ENCODE measurements at regions not wholly inside any gene's neighbourhood (a gene's known extent, or its start where the extent isn't known, plus 50 kb on each side); places are given as distances from the start of the nearest gene placed in this dataset.
"Not testable (repeated sequence)": the region's sequence is repeated elsewhere in the genome, so short reads cannot be mapped to it uniquely, and the experiment has no call there.

DNA sequence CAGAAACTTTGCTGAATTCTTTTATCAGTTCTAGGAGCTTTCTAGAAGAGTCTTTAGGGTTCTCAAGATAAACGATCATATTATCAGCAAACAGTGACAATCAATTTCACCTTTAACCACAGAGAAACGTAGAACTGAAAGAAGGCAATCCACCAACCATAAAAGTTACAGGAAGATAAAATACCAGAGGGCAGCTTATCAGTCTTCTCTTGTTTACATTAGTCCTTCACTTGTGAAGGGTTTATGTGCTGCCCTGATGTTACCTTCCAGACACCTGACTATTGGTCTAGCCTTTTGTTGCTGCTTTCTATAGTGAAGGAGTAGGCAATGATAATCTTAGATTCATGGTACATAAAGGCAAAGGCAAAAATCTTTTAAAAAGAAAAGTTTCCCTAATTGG, 73.2 kb upstream of the EFCAB3 start (continued):
- TF ChIP-seq REST (IDR thresholded peaks at IDR 0.05): no peak

DNA sequence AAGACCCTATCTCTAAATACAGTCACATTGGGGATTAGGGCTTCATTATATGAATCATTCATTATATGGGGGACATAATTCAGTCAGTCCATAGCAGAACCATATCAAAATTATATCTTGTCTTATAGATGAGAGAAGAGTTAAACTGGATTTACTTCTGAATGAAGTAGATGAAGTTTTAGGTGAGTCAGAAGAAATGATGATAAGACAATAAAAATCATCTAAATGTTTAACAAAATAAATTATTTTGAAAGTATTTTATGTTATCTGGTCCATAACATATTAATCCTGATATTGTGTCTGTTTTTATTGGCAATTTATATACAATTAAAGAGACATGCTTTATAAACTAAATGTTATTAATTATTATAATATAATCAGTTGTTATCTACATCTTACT, 76.9 kb upstream of the EFCAB3 start:
- H3K4me3 ChIP-seq: no peak overlapping the region
- CTCF ChIA-PET: no interaction called here

GRCh38 chr17:62300697-62301096, 79.7 kb upstream of the EFCAB3 start:
- TF ChIP-seq RAD21 (conservative IDR thresholded peaks at IDR 0.05 in 1 of 2, IDR thresholded peaks at IDR 0.05 in 1 of 2) (no peak), BCL3 (IDR thresholded peaks at IDR 0.05) (no peak), POLR2A (IDR thresholded peaks at IDR 0.05; ENCODE audit: low read length) (no peak), HOXA7 (CRISPR knock-in tag; IDR thresholded peaks at IDR 0.05) (no peak), GATA3 (IDR thresholded peaks at IDR 0.05; ENCODE audit: borderline replicate concordance) (no peak), EHF (CRISPR knock-in tag; IDR thresholded peaks at IDR 0.05) (no peak), CHD2 (IDR thresholded peaks at IDR 0.05; ENCODE audit: low read length, partially characterized antibody) (no peak), TP53 (CRISPR knock-in tag; IDR thresholded peaks at IDR 0.05) (no peak), USF2 (IDR thresholded peaks at IDR 0.05) (no peak)
- Histone ChIP-seq H3K4me3 (no peak overlapping the region), H3K4me2 (no peak overlapping the region), H3K27ac (no peak overlapping the region), H3K9me3 (peaks cover 10% of the 10 kb centered on the region; the same call in 2 of the 3 replicates), H3K4me1 (no peaks in the 10 kb centered on the region)
- DNase-seq (ENCODE audit: low read depth in 1 of 2, low spot score in 1 of 2): no peak
- ChIA-PET POLR2A (no interaction called here), CTCF (no interaction called here)
- no peak for FAIRE-seq
- ATAC-seq: no peak
- 50% methylated on average over 4 of the region's 4 CpGs for WGBS (ENCODE audit: missing lambda C conversion rate)

More for the DNA sequence above, 76.9 kb upstream of the EFCAB3 start:
- ATAC-seq: no peak
- POLR2A ChIA-PET: no interaction called here
- H3K4me1 ChIP-seq: no peaks in the 10 kb centered on the region
- no peak for DNase-seq (ENCODE audit: low read depth in 1 of 2, low spot score in 1 of 2)
- H3K4me2 ChIP-seq: no peak overlapping the region
- H3K27ac ChIP-seq: no peak overlapping the region
- peaks cover 10% of the 10 kb centered on the region for H3K9me3 ChIP-seq
- TF ChIP-seq ZSCAN20 (CRISPR knock-in tag; IDR thresholded peaks at IDR 0.05): no peak
- TF ChIP-seq HMGXB4 (CRISPR knock-in tag; IDR thresholded peaks at IDR 0.05; ENCODE audit: borderline replicate concordance): no peak
- no peak for TF ChIP-seq BHLHE40 (IDR thresholded peaks at IDR 0.05; ENCODE audit: low read depth, low read length)
- TF ChIP-seq MAFK (IDR thresholded peaks at IDR 0.05; ENCODE audit: partially characterized antibody): peak; percentile 53
- no peak for FAIRE-seq

DNA sequence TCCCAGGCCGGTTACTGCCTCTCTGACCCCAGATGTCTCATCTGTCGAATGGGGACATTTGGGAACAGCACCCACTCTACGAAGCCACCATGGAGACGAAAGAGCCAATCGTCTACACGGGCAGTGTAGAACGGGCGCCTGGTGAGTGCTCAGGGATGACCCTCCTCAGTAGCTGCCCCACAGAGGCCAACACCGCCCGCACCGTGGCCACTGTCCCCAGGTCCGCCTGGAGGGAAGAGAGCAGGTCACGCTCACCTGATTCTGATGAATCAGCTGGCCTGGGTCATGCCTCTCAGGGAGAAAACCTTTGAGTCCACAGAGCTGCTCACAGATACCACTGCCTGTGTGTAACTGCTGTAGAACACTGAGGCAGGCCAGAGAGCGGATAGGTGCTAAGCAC, 105.1 kb upstream of the EFCAB3 start:
- 91% methylated on average over 8 of the region's 14 CpGs for WGBS (ENCODE audit: missing lambda C conversion rate)
- DNase-seq (ENCODE audit: low read depth in 1 of 2, low spot score in 1 of 2); H3K4me3 ChIP-seq; H3K27ac ChIP-seq; FAIRE-seq; H3K9me3 ChIP-seq; H3K4me1 ChIP-seq; POLR2A ChIA-PET; CTCF ChIA-PET; H3K4me2 ChIP-seq; ATAC-seq: not testable (repeated sequence)

- H3K4me1 ChIP-seq; H3K27ac ChIP-seq; DNase-seq (ENCODE audit: low read depth in 1 of 2, low spot score in 1 of 2); H3K9me3 ChIP-seq; H3K4me3 ChIP-seq; POLR2A ChIA-PET; ATAC-seq; CTCF ChIA-PET; FAIRE-seq; H3K4me2 ChIP-seq: not testable (repeated sequence)
- 46% methylated on average over 6 of the region's 12 CpGs for WGBS (ENCODE audit: missing lambda C conversion rate)
These were observed 112.0 kb upstream of the EFCAB3 start for GRCh38 chr17:62268361-62268760.

DNA sequence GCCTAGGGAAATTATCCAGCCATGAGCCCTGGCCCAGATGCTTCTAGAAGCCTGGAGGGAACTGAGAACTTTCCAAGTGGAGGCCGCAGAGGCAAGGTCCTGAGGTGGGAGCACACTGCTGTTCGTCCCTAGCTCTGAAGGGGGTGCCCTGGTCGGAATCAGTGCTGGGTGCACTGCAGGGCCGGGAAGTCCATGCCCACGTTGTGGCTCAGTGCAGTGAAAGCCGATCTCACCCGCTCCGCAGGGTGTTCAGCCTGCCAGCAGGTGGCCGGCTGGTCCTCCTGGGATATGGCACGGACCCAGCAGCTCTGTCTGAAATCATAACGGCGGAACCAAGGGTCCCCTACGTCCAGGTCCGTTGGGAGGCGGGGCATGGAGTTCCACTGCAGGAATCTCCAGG, 115.4 kb upstream of the EFCAB3 start:
- H3K4me2 ChIP-seq; DNase-seq (ENCODE audit: low read depth in 1 of 2, low spot score in 1 of 2); H3K9me3 ChIP-seq; H3K4me1 ChIP-seq; CTCF ChIA-PET; H3K4me3 ChIP-seq; FAIRE-seq; H3K27ac ChIP-seq; POLR2A ChIA-PET: not testable (repeated sequence)
- peak; percentile 80 to 83; a peak in 4 of 6 replicates for ATAC-seq
- WGBS (ENCODE audit: missing lambda C conversion rate): no CpG with 5 or more reads among the region's 15 CpGs

GRCh38 chr17:62255791-62256190, 124.6 kb upstream of the EFCAB3 start:
- POLR2A ChIA-PET; ATAC-seq; H3K27ac ChIP-seq; H3K9me3 ChIP-seq; H3K4me2 ChIP-seq; FAIRE-seq; H3K4me3 ChIP-seq; CTCF ChIA-PET; H3K4me1 ChIP-seq; DNase-seq (ENCODE audit: low read depth in 1 of 2, low spot score in 1 of 2): not testable (repeated sequence)
- WGBS (ENCODE audit: missing lambda C conversion rate): 37% methylated on average over 6 of the region's 6 CpGs

Measured in A549 (cell line).